DMS 273 treated with DMSO at 0.1 percent for 48 hours (cell line): ENCODE measurements at regions not wholly inside any gene's neighbourhood (a gene's known extent, or its start where the extent isn't known, plus 50 kb on each side); places are given as distances from the start of the nearest gene placed in this dataset.

Source experiments
- DNase-seq: peaks from one replicate; lab custom pipeline; 2025; lab: John Stamatoyannopoulos, UW

GRCh38 chrX:39809331-39809730, 288.4 kb downstream of the BCOR start:
- no peak for DNase-seq

- no peak for DNase-seq
These were observed 286.9 kb downstream of the BCOR start for GRCh38 chrX:39810901-39811300.

GRCh38 chrX:39811376-39811775, 286.4 kb downstream of the BCOR start:
- no peak for DNase-seq

GRCh38 chrX:39813631-39814277, 284.0 kb downstream of the BCOR start:
- DNase-seq: peak; percentile 85

- no peak for DNase-seq
These were observed 283.4 kb downstream of the BCOR start for GRCh38 chrX:39814391-39814790.

GRCh38 chrX:39815631-39816030, 282.1 kb downstream of the BCOR start:
- DNase-seq: no peak

- no peak for DNase-seq
These were observed 280.7 kb downstream of the BCOR start for GRCh38 chrX:39816871-39817731.

GRCh38 chrX:39817754-39818470, 279.8 kb downstream of the BCOR start:
- no peak for DNase-seq

GRCh38 chrX:39818750-39819149, 279.0 kb downstream of the BCOR start:
- no peak for DNase-seq

GRCh38 chrX:39819921-39820849, 277.6 kb downstream of the BCOR start:
- DNase-seq: no peak

GRCh38 chrX:39820938-39821708, 276.6 kb downstream of the BCOR start:
- DNase-seq: no peak

- DNase-seq: no peak
These were observed 276.1 kb downstream of the BCOR start for GRCh38 chrX:39821709-39822095.

- DNase-seq: no peak
These were observed 275.5 kb downstream of the BCOR start for GRCh38 chrX:39822133-39822748.

GRCh38 chrX:39823424-39823823, 274.3 kb downstream of the BCOR start:
- DNase-seq: no peak

- DNase-seq: no peak
These were observed 273.9 kb downstream of the BCOR start for GRCh38 chrX:39823854-39824253.

- DNase-seq: no peak
These were observed 270.8 kb downstream of the BCOR start for GRCh38 chrX:39826813-39827543.

- DNase-seq: no peak
These were observed 269.8 kb downstream of the BCOR start for GRCh38 chrX:39827951-39828350.

GRCh38 chrX:39828971-39829370, 268.8 kb downstream of the BCOR start:
- no peak for DNase-seq

GRCh38 chrX:39829965-39830364, 267.8 kb downstream of the BCOR start:
- DNase-seq: no peak

- no peak for DNase-seq
These were observed 267.3 kb downstream of the BCOR start for GRCh38 chrX:39830414-39830813.
